MV-4-11 (cell line): ENCODE measurements at regions not wholly inside any gene's neighbourhood (a gene's known extent, or its start where the extent isn't known, plus 50 kb on each side); places are given as distances from the start of the nearest gene placed in this dataset.

Experiments used
- DNase-seq: peaks from one replicate; lab custom pipeline; 2025; lab: John Stamatoyannopoulos, UW

- DNase-seq: no peak
Observed at GRCh38 chr9:87085073-87085472, 137.8 kb upstream of the GAS1 start.

DNA sequence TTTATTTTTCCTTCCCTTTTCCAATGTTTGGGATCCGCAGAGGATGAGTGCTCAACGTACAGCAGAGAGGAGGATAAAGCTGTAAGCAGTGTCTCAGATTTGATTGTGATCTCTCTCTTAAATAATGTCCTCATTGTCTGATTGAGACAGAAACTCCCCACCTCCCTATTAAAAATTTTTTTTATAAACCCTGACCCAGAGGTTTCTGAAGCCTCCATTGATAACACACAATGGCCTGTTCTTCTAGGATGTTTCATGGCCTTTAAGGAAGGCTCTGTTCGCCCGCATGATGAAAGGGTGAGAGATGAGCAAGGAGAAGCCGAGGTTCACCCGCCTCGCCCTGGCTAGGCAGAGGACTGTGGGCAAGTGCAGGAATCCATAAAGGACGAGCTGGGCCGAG, 138.2 kb upstream of the GAS1 start:
- no peak for DNase-seq

DNA sequence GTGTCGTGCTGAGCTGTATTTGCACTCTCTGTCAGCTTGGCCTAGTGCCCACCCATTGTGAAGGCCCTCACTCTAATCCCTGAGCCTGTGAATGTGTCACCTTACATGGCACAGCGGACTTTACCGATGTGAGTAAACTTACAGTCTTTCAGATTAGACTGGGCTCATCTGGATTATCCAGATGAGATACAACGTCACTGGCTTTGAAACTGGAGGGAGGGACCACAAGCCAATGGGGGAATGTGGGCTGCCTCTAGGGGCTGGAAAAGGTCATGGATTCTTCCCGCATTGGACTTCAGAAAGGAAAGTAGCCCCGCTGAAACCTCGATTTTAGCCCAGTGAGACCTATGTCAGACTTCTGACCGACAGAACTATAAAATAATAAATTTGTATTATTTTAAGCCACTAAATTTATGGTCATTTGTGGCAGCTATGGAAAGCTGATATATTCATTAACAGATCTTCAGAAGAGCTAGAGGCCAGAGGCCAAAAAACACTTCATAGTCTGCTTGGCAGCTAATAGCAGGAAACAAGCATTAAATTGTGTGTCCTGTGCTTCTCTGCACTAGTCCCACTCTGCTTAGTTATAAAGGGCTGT, 139.0 kb upstream of the GAS1 start:
- DNase-seq: no peak

DNA sequence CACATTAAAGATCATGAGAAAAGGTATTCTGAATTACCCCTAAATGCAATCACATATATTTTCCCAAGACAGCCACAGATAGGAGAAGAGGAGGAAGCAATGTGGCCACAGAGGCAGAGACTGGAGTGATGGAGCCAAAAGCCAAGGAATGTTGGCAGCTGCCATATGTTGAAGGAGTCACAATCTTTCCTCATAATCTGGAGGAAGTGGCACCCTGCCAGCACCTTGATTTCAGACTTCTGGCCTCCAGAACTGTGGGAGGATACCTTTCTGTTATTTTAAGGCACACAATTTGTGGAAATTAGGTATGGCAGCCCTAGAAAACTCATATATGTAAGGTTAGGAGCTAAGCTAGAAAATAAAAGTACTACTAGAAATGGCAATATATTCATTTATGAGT, 139.9 kb upstream of the GAS1 start:
- DNase-seq: no peak

- DNase-seq: no peak
Observed at GRCh38 chr9:87088192-87088591, 140.9 kb upstream of the GAS1 start.

GRCh38 chr9:87088621-87089365, 141.5 kb upstream of the GAS1 start:
- DNase-seq: no peak

- DNase-seq: no peak
Observed at GRCh38 chr9:87089506-87089905, 142.2 kb upstream of the GAS1 start.

DNA sequence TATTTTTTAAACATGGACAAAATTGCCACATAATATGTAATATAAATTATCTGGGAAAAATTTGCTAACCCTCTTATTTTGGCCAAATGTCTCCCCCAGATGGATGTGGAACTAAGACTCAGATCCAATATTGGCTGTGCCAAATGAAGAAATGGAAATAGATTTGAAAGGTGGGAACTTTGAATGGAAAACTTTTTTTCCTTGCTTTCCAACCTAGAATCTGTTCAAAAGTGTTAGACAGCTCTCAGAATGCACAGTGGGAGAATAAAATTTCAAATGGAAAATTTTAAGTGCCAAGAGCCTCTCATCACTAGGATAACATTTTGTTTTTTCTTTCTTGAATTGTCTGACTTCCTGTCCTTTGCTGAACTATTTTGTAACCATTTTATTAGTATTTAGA, 142.6 kb upstream of the GAS1 start:
- no peak for DNase-seq

- DNase-seq: no peak
Observed at GRCh38 chr9:87093777-87094176, 146.5 kb upstream of the GAS1 start.

GRCh38 chr9:87095951-87096350, 148.6 kb upstream of the GAS1 start:
- no peak for DNase-seq

GRCh38 chr9:87096506-87096905, 149.2 kb upstream of the GAS1 start:
- DNase-seq: no peak

GRCh38 chr9:87097238-87097637, 149.9 kb upstream of the GAS1 start:
- no peak for DNase-seq

DNA sequence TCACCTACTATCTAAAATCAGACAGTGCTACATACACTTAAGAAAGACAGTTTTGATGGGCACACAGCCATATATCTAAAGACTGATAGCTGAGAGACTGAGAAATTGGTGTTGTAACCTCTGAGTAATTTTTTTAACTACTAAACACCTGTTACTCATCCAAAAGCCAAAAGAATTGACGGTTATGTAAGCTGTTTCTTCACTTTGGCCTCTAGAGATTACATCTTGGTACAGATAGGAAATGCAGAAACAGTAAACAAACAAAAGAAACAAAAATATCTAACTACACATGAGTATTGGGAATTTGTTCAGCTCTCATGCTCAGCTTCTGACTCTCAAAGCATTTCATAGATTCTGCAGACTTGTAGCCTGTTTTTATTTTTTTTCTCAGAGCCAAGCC, 152.1 kb upstream of the GAS1 start:
- no peak for DNase-seq

DNA sequence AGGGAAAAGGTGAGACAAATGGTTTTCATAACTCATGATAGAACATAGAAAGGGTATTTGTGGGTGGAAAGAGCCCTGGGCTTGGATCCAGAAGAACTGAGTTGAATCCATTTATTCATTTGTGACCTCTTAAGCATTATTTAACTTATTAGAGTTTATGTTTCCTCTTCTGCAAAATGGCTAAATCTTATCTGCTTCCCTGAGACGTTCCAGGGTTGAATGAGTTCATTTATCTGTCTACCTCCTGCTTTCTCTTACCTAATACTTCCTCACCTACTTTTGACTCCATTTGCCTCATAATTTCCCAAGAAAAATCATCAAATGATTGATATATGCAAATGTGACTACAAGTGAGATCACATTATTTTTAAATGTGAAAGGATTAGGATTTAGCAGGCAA, 152.7 kb upstream of the GAS1 start:
- no peak for DNase-seq

GRCh38 chr9:87102126-87102525, 154.8 kb upstream of the GAS1 start:
- no peak for DNase-seq

- no peak for DNase-seq
Observed at GRCh38 chr9:87107072-87107471, 159.8 kb upstream of the GAS1 start.

- no peak for DNase-seq
Observed at GRCh38 chr9:87108661-87109060, 161.4 kb upstream of the GAS1 start.

GRCh38 chr9:87109231-87109631, 161.9 kb upstream of the GAS1 start:
- DNase-seq: no peak

DNA sequence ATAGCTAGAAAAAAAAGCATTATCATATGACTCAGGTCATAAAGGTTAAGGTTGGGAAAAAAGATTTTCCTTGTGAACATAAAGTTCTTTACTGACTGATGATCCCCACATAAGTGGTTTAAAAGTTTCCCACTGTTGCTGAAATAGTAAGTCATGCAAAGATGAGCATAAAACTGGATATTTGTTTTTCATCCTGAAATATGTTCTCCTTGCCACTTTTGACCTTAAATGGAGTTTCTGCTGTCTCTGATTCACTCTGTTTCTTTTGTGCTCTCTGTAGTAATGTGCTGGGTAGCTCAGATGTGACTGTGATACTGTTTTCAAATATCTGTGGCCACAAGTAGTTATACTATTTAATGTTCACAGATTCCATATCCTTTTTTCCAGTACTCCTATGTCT, 162.5 kb upstream of the GAS1 start:
- DNase-seq: no peak

- DNase-seq: no peak
Observed at GRCh38 chr9:87111010-87111409, 163.7 kb upstream of the GAS1 start.

GRCh38 chr9:87112656-87113055, 165.3 kb upstream of the GAS1 start:
- DNase-seq: no peak

GRCh38 chr9:87113874-87114273, 166.6 kb upstream of the GAS1 start:
- DNase-seq: no peak

GRCh38 chr9:87115785-87116184, 168.5 kb upstream of the GAS1 start:
- DNase-seq: no peak

DNA sequence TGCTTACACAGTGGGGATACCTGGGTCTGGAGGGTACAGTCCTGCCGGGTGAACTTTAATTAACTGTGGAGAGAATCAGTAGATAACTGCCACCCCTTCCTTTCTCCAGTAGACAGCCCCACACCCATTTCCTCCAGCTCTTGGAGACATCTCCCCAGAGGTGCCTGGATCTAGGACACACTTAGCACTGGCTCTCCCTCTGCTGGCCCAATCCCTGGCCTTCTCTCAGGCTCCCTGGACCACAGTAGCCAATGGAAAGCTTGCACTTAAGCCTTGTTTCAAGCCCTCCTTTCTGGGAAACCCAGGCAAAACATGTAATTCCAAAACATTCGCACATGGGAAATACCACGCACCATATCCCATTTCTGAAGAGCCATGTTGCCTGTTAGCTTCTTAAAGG, 169.2 kb upstream of the GAS1 start:
- DNase-seq: no peak
